Loucy (cell line): ENCODE measurements at regions not wholly inside any gene's neighbourhood (a gene's known extent, or its start where the extent isn't known, plus 50 kb on each side); places are given as distances from the start of the nearest gene placed in this dataset.

Experiments used
- H2AFZ ChIP-seq: fragments of 200-600 bp; sonication (generic); 2 replicates; pipeline ENCODE4 v1.6.0; 2016; ENCODE audit warnings: antibody characterized with exemption, mild to moderate bottlenecking, low read length, moderate library complexity
- H3F3A ChIP-seq: fragments of 200-600 bp; 2 replicates; pipeline ENCODE4 v1.6.0; 2016; ENCODE audit warnings: antibody characterized with exemption, low read depth, mild to moderate bottlenecking
- H3K27me3 ChIP-seq: fragments of 200-600 bp; sonication (generic); 2 replicates; pipeline ENCODE4 v1.6.1; 2014; ENCODE audit warnings: low read length, mild to moderate bottlenecking; ENCODE audit not compliant: insufficient read depth, poor library complexity, severe bottlenecking
- H3K36me3 ChIP-seq: fragments of 200-600 bp; sonication (generic); 2 replicates; pipeline ENCODE4 v1.6.1; 2016; ENCODE audit warnings: low read length; ENCODE audit not compliant: insufficient read depth
- H3K4me1 ChIP-seq: fragments of 200-600 bp; sonication (generic); 2 replicates; pipeline ENCODE4 v1.5.1; 2014; ENCODE audit warnings: low read length, mild to moderate bottlenecking; ENCODE audit not compliant: insufficient read depth, poor library complexity, severe bottlenecking
- H3K4me2 ChIP-seq: fragments of 200-600 bp; sonication (generic); 2 replicates; pipeline ENCODE4 v1.6.0; 2014; ENCODE audit warnings: antibody characterized with exemption, low read length, low read depth, mild to moderate bottlenecking; ENCODE audit not compliant: poor library complexity, severe bottlenecking
- H3K4me3 ChIP-seq: fragments of 200-600 bp; sonication (generic); 2 replicates; pipeline ENCODE4 v1.5.1; 2014; ENCODE audit warnings: low read length, mild to moderate bottlenecking, mixed read lengths; ENCODE audit not compliant: poor library complexity, severe bottlenecking
- H3K79me2 ChIP-seq: fragments of 200-600 bp; sonication (generic); 2 replicates; pipeline ENCODE4 v1.6.1; 2014; ENCODE audit warnings: low read length; ENCODE audit not compliant: insufficient read depth
- H3K9ac ChIP-seq: fragments of 200-600 bp; sonication (generic); 2 replicates; pipeline ENCODE4 v1.6.0; 2014; ENCODE audit warnings: mild to moderate bottlenecking, low read depth, low read length, moderate library complexity; ENCODE audit not compliant: poor library complexity, severe bottlenecking
- H3K9me2 ChIP-seq: fragments of 200-600 bp; sonication (generic); replicated peaks from 2 replicates; pipeline ENCODE4 v1.6.1; 2016; ENCODE audit warnings: low read depth, low read length, mixed read lengths
- H3K9me3 ChIP-seq: fragments of 200-600 bp; sonication (generic); 2 replicates; pipeline ENCODE4 v1.6.1; 2014; ENCODE audit warnings: mild to moderate bottlenecking, antibody characterized with exemption, low read length, low read depth; ENCODE audit not compliant: insufficient read depth
- H4K20me1 ChIP-seq: fragments of 200-600 bp; sonication (generic); 2 replicates; pipeline ENCODE4 v1.6.0; 2014; ENCODE audit warnings: antibody characterized with exemption, low read length, mild to moderate bottlenecking; ENCODE audit not compliant: insufficient read depth, poor library complexity, severe bottlenecking
- CTCF ChIP-seq: fragments of 200-600 bp; sonication (generic); conservative IDR thresholded peaks from 2 replicates; pipeline ENCODE4 v1.5.1; 2014; ENCODE audit warnings: mild to moderate bottlenecking, antibody characterized with exemption, low read length
- EZH2phosphoT487 ChIP-seq: fragments of 200-600 bp; IDR thresholded peaks from 2 replicates; pipeline ENCODE4 v1.6.1; 2018; ENCODE audit warnings: antibody characterized with exemption, mild to moderate bottlenecking, moderate library complexity, borderline replicate concordance

GRCh38 chr1:80003250-80003649, 996.7 kb upstream of the ADGRL4 start:
- no peak overlapping the region for H3K4me3 ChIP-seq
- H3K36me3 ChIP-seq, result no peaks in the 10 kb centered on the region
- H3F3A ChIP-seq, result no peaks in the 10 kb centered on the region
- H3K4me1 ChIP-seq, result no peaks in the 10 kb centered on the region
- no peak overlapping the region for H2AFZ ChIP-seq
- H3K9ac ChIP-seq, result no peak overlapping the region
- no peaks in the 10 kb centered on the region for H3K27me3 ChIP-seq
- no peaks in the 10 kb centered on the region for H3K9me2 ChIP-seq
- H3K79me2 ChIP-seq, result no peaks in the 10 kb centered on the region
- H3K9me3 ChIP-seq, result no peaks in the 10 kb centered on the region
- H4K20me1 ChIP-seq, result no peaks in the 10 kb centered on the region
- no peak overlapping the region for H3K4me2 ChIP-seq
- TF ChIP-seq EZH2phosphoT487 (no peak), CTCF (no peak)

- no peaks in the 10 kb centered on the region for H3K27me3 ChIP-seq
- H4K20me1 ChIP-seq, result no peaks in the 10 kb centered on the region
- no peaks in the 10 kb centered on the region for H3K9me3 ChIP-seq
- H3F3A ChIP-seq, result no peaks in the 10 kb centered on the region
- H2AFZ ChIP-seq, result no peak overlapping the region
- no peak overlapping the region for H3K4me2 ChIP-seq
- no peak overlapping the region for H3K9ac ChIP-seq
- H3K4me3 ChIP-seq, result no peak overlapping the region
- no peaks in the 10 kb centered on the region for H3K36me3 ChIP-seq
- no peaks in the 10 kb centered on the region for H3K4me1 ChIP-seq
- no peaks in the 10 kb centered on the region for H3K9me2 ChIP-seq
- H3K79me2 ChIP-seq, result no peaks in the 10 kb centered on the region
- no peak for TF ChIP-seq CTCF
- TF ChIP-seq EZH2phosphoT487, result no peak
These were observed 981.9 kb upstream of the ADGRL4 start for GRCh38 chr1:79988401-79988800.

- Histone ChIP-seq H3K4me3 (no peak overlapping the region), H3K4me2 (no peak overlapping the region)
These were observed 975.7 kb upstream of the ADGRL4 start for GRCh38 chr1:79982211-79982610.

More at GRCh38 chr1:79982211-79982610, 975.7 kb upstream of the ADGRL4 start:
- H3K79me2 ChIP-seq, result no peaks in the 10 kb centered on the region
- H3K36me3 ChIP-seq, result no peaks in the 10 kb centered on the region
- H3F3A ChIP-seq, result no peaks in the 10 kb centered on the region
- H2AFZ ChIP-seq, result no peak overlapping the region
- H3K27me3 ChIP-seq, result no peaks in the 10 kb centered on the region
- no peaks in the 10 kb centered on the region for H4K20me1 ChIP-seq
- H3K9me2 ChIP-seq, result 0 out of 2 replicates have a peak, but pooled peaks cover 3% of the 10 kb centered on the region
- H3K4me1 ChIP-seq, result no peaks in the 10 kb centered on the region
- no peak overlapping the region for H3K9ac ChIP-seq
- H3K9me3 ChIP-seq, result no peaks in the 10 kb centered on the region
- TF ChIP-seq EZH2phosphoT487 (no peak), CTCF (no peak)
